Fibroblast of lung (primary cell): ENCODE measurements at regions not wholly inside any gene's neighbourhood (a gene's known extent, or its start where the extent isn't known, plus 50 kb on each side); places are given as distances from the start of the nearest gene placed in this dataset.
A peak's percentile ranks its signal among the peaks of the same experiment; 100 is the strongest.

Experiments
- DNase-seq, 2 donors: peaks; one replicate each; pipeline versions ENCODE4 v3.0.0 to v3.0.0-alpha.2; 2010; ENCODE audit warnings: low read depth in 2 of 2
- H2AFZ ChIP-seq: 2 replicates; pipeline ENCODE4 v1.5.1; 2012; ENCODE audit warnings: low read length, control low read depth, inconsistent platforms
- H3K27ac ChIP-seq: 2 replicates; pipeline ENCODE4 v1.5.1; 2011; ENCODE audit warnings: low read length, control low read depth; ENCODE audit not compliant: insufficient read depth
- H3K27me3 ChIP-seq: 2 replicates; pipeline ENCODE4 v1.5.1; 2011; ENCODE audit warnings: mild to moderate bottlenecking, low read length; ENCODE audit not compliant: control insufficient read depth, insufficient read depth
- H3K36me3 ChIP-seq: 2 replicates; pipeline ENCODE4 v1.5.1; 2011; ENCODE audit warnings: low read length; ENCODE audit not compliant: control insufficient read depth, insufficient read depth
- H3K4me1 ChIP-seq: 2 replicates; pipeline ENCODE4 v1.5.1; 2011; ENCODE audit warnings: low read length; ENCODE audit not compliant: control insufficient read depth, insufficient read depth; ENCODE audit errors: extremely low read depth
- H3K4me2 ChIP-seq: 2 replicates; pipeline ENCODE4 v1.5.1; 2011; ENCODE audit warnings: low read length, control low read depth; ENCODE audit not compliant: insufficient read depth; ENCODE audit errors: extremely low read depth
- H3K4me3 ChIP-seq, 4 experiments: fragments of 200-600 bp in 1 of 4; sonication (generic) in 1 of 4; replicated peaks in 1 of 4; 2 replicates each; pipeline ENCODE4 v1.5.1; 2011 to 2016; ENCODE audit warnings: low read length in 4 of 4, low read depth in 3 of 4, mild to moderate bottlenecking in 3 of 4, control low read depth in 2 of 4, inconsistent platforms in 1 of 4, mixed read lengths in 1 of 4; ENCODE audit not compliant: insufficient read depth in 1 of 4; ENCODE audit errors: control extremely low read depth in 1 of 4
- H3K79me2 ChIP-seq: 2 replicates; pipeline ENCODE4 v1.5.1; 2012; ENCODE audit warnings: mild to moderate bottlenecking, low read length, inconsistent platforms; ENCODE audit not compliant: control insufficient read depth, insufficient read depth
- H3K9ac ChIP-seq: 2 replicates; pipeline ENCODE4 v1.5.1; 2011; ENCODE audit warnings: mild to moderate bottlenecking, low read length, control low read depth; ENCODE audit not compliant: insufficient read depth
- H3K9me3 ChIP-seq: 2 replicates; pipeline ENCODE4 v1.5.1; 2012; ENCODE audit warnings: low read depth, low read length; ENCODE audit not compliant: control insufficient read depth, insufficient read depth
- H4K20me1 ChIP-seq: 2 replicates; pipeline ENCODE4 v1.5.1; 2011; ENCODE audit warnings: low read length; ENCODE audit not compliant: control insufficient read depth, insufficient read depth; ENCODE audit errors: extremely low read depth
- CTCF ChIP-seq, 2 donors: IDR thresholded peaks in 1 of 2; conservative IDR thresholded peaks in 1 of 2; 1 replicate in 1 of 2; 2 replicates in 1 of 2; pipeline ENCODE4 v1.5.1; 2011 to 2012; ENCODE audit warnings: low read length in 2 of 2, control low read depth in 1 of 2, inconsistent platforms in 1 of 2, low read depth in 1 of 2, mild to moderate bottlenecking in 1 of 2
- EZH2 ChIP-seq: IDR thresholded peaks from 2 replicates; pipeline ENCODE4 v1.5.1; 2012; ENCODE audit warnings: low read length, control low read depth, mild to moderate bottlenecking; ENCODE audit errors: missing control alignments

- Histone ChIP-seq H2AFZ (no peak overlapping the region), H3K4me1 (peaks cover 4% of the 10 kb centered on the region), H4K20me1 (no peaks in the 10 kb centered on the region), H3K27ac (no peak overlapping the region), H3K9ac (no peak overlapping the region), H3K4me3 (no peak overlapping the region), H3K79me2 (no peaks in the 10 kb centered on the region), H3K4me2 (peak overlapping the region; percentile 54), H3K9me3 (no peaks in the 10 kb centered on the region), H3K36me3 (no peaks in the 10 kb centered on the region), H3K27me3 (no peaks in the 10 kb centered on the region)
- no peak for TF ChIP-seq CTCF (conservative IDR thresholded peaks at IDR 0.05 in 1 of 2, IDR thresholded peaks at IDR 0.05 in 1 of 2; ENCODE audit: low read depth in 1 of 2, low read length in 2 of 2)
- peak; percentile 73 to 74 for DNase-seq
Observed at GRCh38 chr12:91985002-91985787, 160.5 kb downstream of the BTG1 start.

- H2AFZ ChIP-seq = no peak overlapping the region
- TF ChIP-seq EZH2 (no peak), CTCF (conservative IDR thresholded peaks at IDR 0.05 in 1 of 2, IDR thresholded peaks at IDR 0.05 in 1 of 2; ENCODE audit: low read depth in 1 of 2, low read length in 2 of 2) (no peak)
- H3K36me3 ChIP-seq = no peaks in the 10 kb centered on the region
Observed at GRCh38 chr12:91984556-91984955, 161.1 kb downstream of the BTG1 start.

GRCh38 chr12:91983935-91984334, 161.7 kb downstream of the BTG1 start:
- Histone ChIP-seq H2AFZ (no peak overlapping the region), H3K9me3 (no peaks in the 10 kb centered on the region), H3K4me1 (peaks cover 4% of the 10 kb centered on the region), H3K4me3 (no peak overlapping the region), H3K27me3 (no peaks in the 10 kb centered on the region), H3K36me3 (no peaks in the 10 kb centered on the region), H3K27ac (no peak overlapping the region), H4K20me1 (no peaks in the 10 kb centered on the region), H3K4me2 (no peak overlapping the region), H3K79me2 (no peaks in the 10 kb centered on the region), H3K9ac (no peak overlapping the region)
- no peak for DNase-seq
- no peak for TF ChIP-seq EZH2
- TF ChIP-seq CTCF (conservative IDR thresholded peaks at IDR 0.05 in 1 of 2, IDR thresholded peaks at IDR 0.05 in 1 of 2; ENCODE audit: low read depth in 1 of 2, low read length in 2 of 2) = no peak

More at GRCh38 chr12:91984556-91984955, 161.1 kb downstream of the BTG1 start:
- Histone ChIP-seq H3K27ac (peak overlapping the region; percentile 9), H4K20me1 (no peaks in the 10 kb centered on the region), H3K4me3 (no peak overlapping the region), H3K9ac (no peak overlapping the region), H3K79me2 (no peaks in the 10 kb centered on the region), H3K4me2 (peak overlapping the region; percentile 54), H3K9me3 (no peaks in the 10 kb centered on the region), H3K27me3 (no peaks in the 10 kb centered on the region), H3K4me1 (peaks cover 4% of the 10 kb centered on the region)
- DNase-seq = peak; percentile 77
